ENCODE measurements at regions not wholly inside any gene's neighbourhood (a gene's known extent, or its start where the extent isn't known, plus 50 kb on each side); places are given as distances from the start of the nearest gene placed in this dataset.

GRCh38 chr9:90555351-90556057 lies 87.1 kb downstream of the DIRAS2 start:
- no peak for TF ChIP-seq CTCF (conservative IDR thresholded peaks at IDR 0.05; ENCODE audit: low read depth, low read length)
- TF ChIP-seq EZH2 (IDR thresholded peaks at IDR 0.05; ENCODE audit: borderline replicate concordance, low read depth, low read length, poor library complexity, severe bottlenecking), result no peak
